ENCODE measurements at regions not wholly inside any gene's neighbourhood (a gene's known extent, or its start where the extent isn't known, plus 50 kb on each side); places are given as distances from the start of the nearest gene placed in this dataset.

DNA sequence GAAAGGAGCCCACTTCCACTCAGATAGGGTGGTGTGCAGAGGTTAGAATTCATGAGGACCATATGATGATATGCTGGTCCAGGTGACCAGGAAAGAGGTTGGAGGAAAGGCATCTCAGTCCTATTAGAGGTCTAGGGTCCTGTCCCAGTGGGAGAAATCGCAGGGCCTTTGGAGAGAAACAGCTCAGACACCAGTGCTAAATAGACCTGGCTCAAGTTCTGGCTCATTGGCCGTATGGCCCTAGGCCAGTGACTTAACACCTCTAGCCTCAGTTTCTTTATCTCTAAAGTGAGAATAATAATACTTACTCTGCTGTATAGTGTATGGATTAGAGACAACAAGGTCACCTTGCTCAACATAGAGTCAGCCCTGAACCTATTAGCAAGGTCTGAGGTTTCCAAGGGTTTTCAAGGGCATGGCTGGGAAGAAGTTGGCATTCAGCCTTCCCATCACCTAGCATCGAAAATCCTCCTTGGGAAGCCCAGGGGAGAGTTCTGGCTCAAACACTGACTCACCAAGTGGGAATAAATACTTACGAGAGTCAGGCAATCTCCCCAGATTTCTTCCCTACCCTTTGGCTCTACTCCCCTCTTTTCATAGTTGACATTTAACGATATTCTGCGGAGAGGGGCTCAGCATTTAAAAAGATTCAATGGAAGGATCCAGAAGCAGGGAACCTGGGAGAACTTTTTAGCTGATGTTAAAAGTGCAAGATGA, 473.1 kb upstream of the PODXL start:
- ATAC-seq (no peak), DNase-seq (ENCODE audit: low spot score) (no peak)
- H3K27ac Mint-ChIP-seq: no peak overlapping the region
- H3K9me3 Mint-ChIP-seq: peaks cover 3% of the 10 kb centered on the region; the same call in 1 of the 2 replicates
- ChIA-PET CTCF (no interaction called here), POLR2A (no interaction called here)
- no peak overlapping the region for H3K4me3 Mint-ChIP-seq
- H3K4me1 Mint-ChIP-seq: no peaks in the 10 kb centered on the region
- no peak for TF ChIP-seq ZBTB21 (CRISPR knock-in tag; IDR thresholded peaks at IDR 0.05; ENCODE audit: borderline replicate concordance)
- TF ChIP-seq ATF1 (CRISPR knock-in tag; IDR thresholded peaks at IDR 0.05): no peak
- TF ChIP-seq, protein P1, sequence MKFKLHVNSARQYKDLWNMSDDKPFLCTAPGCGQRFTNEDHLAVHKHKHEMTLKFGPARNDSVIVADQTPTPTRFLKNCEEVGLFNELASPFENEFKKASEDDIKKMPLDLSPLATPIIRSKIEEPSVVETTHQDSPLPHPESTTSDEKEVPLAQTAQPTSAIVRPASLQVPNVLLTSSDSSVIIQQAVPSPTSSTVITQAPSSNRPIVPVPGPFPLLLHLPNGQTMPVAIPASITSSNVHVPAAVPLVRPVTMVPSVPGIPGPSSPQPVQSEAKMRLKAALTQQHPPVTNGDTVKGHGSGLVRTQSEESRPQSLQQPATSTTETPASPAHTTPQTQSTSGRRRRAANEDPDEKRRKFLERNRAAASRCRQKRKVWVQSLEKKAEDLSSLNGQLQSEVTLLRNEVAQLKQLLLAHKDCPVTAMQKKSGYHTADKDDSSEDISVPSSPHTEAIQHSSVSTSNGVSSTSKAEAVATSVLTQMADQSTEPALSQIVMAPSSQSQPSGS (CRISPR knock-in tag; IDR thresholded peaks at IDR 0.05; ENCODE audit: borderline replicate concordance, low read depth): no peak
- TF ChIP-seq SMAD4 (CRISPR knock-in tag; IDR thresholded peaks at IDR 0.05): no peak
- TF ChIP-seq, protein P2, sequence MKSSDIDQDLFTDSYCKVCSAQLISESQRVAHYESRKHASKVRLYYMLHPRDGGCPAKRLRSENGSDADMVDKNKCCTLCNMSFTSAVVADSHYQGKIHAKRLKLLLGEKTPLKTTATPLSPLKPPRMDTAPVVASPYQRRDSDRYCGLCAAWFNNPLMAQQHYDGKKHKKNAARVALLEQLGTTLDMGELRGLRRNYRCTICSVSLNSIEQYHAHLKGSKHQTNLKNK (CRISPR knock-in tag; IDR thresholded peaks at IDR 0.05): no peak
- no peak for TF ChIP-seq JAZF1 (CRISPR knock-in tag; IDR thresholded peaks at IDR 0.05)
- no peak for TF ChIP-seq GTF2I (CRISPR knock-in tag; conservative IDR thresholded peaks at IDR 0.05)
- no peak for TF ChIP-seq TEAD4 (CRISPR knock-in tag; IDR thresholded peaks at IDR 0.05)
- TF ChIP-seq, protein P3, sequence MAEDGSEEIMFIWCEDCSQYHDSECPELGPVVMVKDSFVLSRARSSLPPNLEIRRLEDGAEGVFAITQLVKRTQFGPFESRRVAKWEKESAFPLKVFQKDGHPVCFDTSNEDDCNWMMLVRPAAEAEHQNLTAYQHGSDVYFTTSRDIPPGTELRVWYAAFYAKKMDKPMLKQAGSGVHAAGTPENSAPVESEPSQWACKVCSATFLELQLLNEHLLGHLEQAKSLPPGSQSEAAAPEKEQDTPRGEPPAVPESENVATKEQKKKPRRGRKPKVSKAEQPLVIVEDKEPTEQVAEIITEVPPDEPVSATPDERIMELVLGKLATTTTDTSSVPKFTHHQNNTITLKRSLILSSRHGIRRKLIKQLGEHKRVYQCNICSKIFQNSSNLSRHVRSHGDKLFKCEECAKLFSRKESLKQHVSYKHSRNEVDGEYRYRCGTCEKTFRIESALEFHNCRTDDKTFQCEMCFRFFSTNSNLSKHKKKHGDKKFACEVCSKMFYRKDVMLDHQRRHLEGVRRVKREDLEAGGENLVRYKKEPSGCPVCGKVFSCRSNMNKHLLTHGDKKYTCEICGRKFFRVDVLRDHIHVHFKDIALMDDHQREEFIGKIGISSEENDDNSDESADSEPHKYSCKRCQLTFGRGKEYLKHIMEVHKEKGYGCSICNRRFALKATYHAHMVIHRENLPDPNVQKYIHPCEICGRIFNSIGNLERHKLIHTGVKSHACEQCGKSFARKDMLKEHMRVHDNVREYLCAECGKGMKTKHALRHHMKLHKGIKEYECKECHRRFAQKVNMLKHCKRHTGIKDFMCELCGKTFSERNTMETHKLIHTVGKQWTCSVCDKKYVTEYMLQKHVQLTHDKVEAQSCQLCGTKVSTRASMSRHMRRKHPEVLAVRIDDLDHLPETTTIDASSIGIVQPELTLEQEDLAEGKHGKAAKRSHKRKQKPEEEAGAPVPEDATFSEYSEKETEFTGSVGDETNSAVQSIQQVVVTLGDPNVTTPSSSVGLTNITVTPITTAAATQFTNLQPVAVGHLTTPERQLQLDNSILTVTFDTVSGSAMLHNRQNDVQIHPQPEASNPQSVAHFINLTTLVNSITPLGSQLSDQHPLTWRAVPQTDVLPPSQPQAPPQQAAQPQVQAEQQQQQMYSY (CRISPR knock-in tag; IDR thresholded peaks at IDR 0.05): no peak
- TF ChIP-seq TEAD1 (CRISPR knock-in tag; IDR thresholded peaks at IDR 0.05): no peak
- TF ChIP-seq, protein P4, sequence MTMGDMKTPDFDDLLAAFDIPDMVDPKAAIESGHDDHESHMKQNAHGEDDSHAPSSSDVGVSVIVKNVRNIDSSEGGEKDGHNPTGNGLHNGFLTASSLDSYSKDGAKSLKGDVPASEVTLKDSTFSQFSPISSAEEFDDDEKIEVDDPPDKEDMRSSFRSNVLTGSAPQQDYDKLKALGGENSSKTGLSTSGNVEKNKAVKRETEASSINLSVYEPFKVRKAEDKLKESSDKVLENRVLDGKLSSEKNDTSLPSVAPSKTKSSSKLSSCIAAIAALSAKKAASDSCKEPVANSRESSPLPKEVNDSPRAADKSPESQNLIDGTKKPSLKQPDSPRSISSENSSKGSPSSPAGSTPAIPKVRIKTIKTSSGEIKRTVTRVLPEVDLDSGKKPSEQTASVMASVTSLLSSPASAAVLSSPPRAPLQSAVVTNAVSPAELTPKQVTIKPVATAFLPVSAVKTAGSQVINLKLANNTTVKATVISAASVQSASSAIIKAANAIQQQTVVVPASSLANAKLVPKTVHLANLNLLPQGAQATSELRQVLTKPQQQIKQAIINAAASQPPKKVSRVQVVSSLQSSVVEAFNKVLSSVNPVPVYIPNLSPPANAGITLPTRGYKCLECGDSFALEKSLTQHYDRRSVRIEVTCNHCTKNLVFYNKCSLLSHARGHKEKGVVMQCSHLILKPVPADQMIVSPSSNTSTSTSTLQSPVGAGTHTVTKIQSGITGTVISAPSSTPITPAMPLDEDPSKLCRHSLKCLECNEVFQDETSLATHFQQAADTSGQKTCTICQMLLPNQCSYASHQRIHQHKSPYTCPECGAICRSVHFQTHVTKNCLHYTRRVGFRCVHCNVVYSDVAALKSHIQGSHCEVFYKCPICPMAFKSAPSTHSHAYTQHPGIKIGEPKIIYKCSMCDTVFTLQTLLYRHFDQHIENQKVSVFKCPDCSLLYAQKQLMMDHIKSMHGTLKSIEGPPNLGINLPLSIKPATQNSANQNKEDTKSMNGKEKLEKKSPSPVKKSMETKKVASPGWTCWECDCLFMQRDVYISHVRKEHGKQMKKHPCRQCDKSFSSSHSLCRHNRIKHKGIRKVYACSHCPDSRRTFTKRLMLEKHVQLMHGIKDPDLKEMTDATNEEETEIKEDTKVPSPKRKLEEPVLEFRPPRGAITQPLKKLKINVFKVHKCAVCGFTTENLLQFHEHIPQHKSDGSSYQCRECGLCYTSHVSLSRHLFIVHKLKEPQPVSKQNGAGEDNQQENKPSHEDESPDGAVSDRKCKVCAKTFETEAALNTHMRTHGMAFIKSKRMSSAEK (CRISPR knock-in tag; IDR thresholded peaks at IDR 0.05; ENCODE audit: borderline replicate concordance): no peak
- TF ChIP-seq SOX15 (CRISPR knock-in tag; IDR thresholded peaks at IDR 0.05): no peak
- no peak for TF ChIP-seq EMX1 (CRISPR knock-in tag; IDR thresholded peaks at IDR 0.05)
- no peak for TF ChIP-seq MYBL2 (CRISPR knock-in tag; IDR thresholded peaks at IDR 0.05)
- no peaks in the 10 kb centered on the region for H3K36me3 Mint-ChIP-seq
- no peaks in the 10 kb centered on the region for H3K27me3 Mint-ChIP-seq (ENCODE audit: low read depth)

DNA sequence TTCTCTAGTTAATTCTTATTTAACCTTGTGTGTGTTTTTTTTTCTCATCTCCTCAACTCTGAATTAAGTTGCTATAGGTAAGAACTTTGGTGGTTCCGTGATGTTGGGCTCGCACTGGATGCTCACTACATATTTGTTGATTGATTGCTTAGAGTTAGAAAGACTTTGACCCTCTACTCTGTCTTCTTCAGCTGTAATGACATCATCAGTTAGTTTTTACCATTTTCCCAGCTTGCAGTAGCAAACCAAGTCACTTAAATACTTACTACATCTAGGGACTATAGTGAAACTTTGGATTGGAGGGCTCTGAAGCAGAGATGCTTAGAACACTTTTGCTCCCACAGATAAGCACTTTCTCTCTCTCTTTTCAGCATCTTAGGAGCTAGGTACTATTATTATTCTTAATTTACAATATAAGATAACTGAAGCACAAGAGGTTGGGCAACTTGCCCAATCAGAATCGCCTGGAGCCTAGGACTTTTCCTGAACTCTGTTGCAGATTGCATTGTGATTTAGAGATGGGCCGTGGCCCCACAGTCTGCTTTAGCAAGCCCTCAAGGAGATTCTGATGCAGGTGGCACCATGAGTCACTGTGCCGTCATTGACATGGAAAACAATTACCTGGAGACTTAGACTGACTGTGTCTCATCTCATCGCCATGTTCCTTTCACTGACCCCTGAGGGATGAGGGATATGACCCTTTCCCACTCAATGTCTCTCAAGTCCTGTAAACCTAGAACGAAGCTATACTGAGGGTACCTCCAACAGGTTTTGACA, 471.9 kb upstream of the PODXL start:
- H3K9me3 Mint-ChIP-seq: peaks cover 3% of the 10 kb centered on the region; the same call in 1 of the 2 replicates
- no peak overlapping the region for H3K27ac Mint-ChIP-seq
- H3K4me1 Mint-ChIP-seq: no peaks in the 10 kb centered on the region
- no peaks in the 10 kb centered on the region for H3K36me3 Mint-ChIP-seq
- no peaks in the 10 kb centered on the region for H3K27me3 Mint-ChIP-seq (ENCODE audit: low read depth)
- H3K4me3 Mint-ChIP-seq: no peak overlapping the region
- DNase-seq (ENCODE audit: low spot score) (no peak), ATAC-seq (no peak)
- ChIA-PET POLR2A (no interaction called here), CTCF (interaction anchor here (1.2 kb wide), 1 partner anchor 24 kb away, joined by 3 read pairs; no protein-coding TSS in a partner anchor)
- TF ChIP-seq JUN (CRISPR knock-in tag; IDR thresholded peaks at IDR 0.05): no peak
- no peak for TF ChIP-seq ZNF396 (CRISPR knock-in tag; IDR thresholded peaks at IDR 0.05; ENCODE audit: borderline replicate concordance)
- TF ChIP-seq ZNF219 (CRISPR knock-in tag; IDR thresholded peaks at IDR 0.05; ENCODE audit: borderline replicate concordance): no peak
- no peak for TF ChIP-seq NR1H2 (CRISPR knock-in tag; IDR thresholded peaks at IDR 0.05)
- TF ChIP-seq SMAD3 (CRISPR knock-in tag; IDR thresholded peaks at IDR 0.05; ENCODE audit: borderline replicate concordance): no peak
- TF ChIP-seq GRHL2 (CRISPR knock-in tag; IDR thresholded peaks at IDR 0.05; ENCODE audit: insufficient replicate concordance, severe bottlenecking): no peak
- TF ChIP-seq, protein P1 (CRISPR knock-in tag; IDR thresholded peaks at IDR 0.05; ENCODE audit: borderline replicate concordance, low read depth): no peak
- TF ChIP-seq ZNF671 (CRISPR knock-in tag; IDR thresholded peaks at IDR 0.05): no peak
- no peak for TF ChIP-seq MXD4 (CRISPR knock-in tag; IDR thresholded peaks at IDR 0.05; ENCODE audit: borderline replicate concordance)
- no peak for TF ChIP-seq SMAD4 (CRISPR knock-in tag; IDR thresholded peaks at IDR 0.05)
- no peak for TF ChIP-seq ZBTB21 (CRISPR knock-in tag; IDR thresholded peaks at IDR 0.05; ENCODE audit: borderline replicate concordance)
